OCI-LY7 (cell line): ENCODE measurements at regions not wholly inside any gene's neighbourhood (a gene's known extent, or its start where the extent isn't known, plus 50 kb on each side); places are given as distances from the start of the nearest gene placed in this dataset.
A peak's percentile ranks its signal among the peaks of the same experiment; 100 is the strongest.

ENCODE experiments used
- BruUV-seq: library from RNA; stranded (reverse); fragments of 400-500 nt; replicated peaks from 2 replicates; lab custom pipeline; 2021; lab: Mats Ljungman, UMichigan
- CTCF ChIA-PET: fragments of 300-600 bp; sonication (Branson Sonifier 250); formaldehyde crosslinking; loops from one replicate; lab custom pipeline; 2022; ENCODE audit warnings: antibody characterized with exemption; ENCODE audit not compliant: unreplicated experiment; lab: Charles Lee
- POLR2A ChIA-PET: fragments of 300-600 bp; sonication (Branson Sonifier 250); formaldehyde crosslinking; loops from one replicate; lab custom pipeline; 2022; ENCODE audit warnings: antibody characterized with exemption; lab: Charles Lee
- DNase-seq: peaks from one replicate; pipeline ENCODE4 v3.0.0-alpha.2; 2015; ENCODE audit warnings: low spot score
- H2AFZ ChIP-seq: fragments of 200-600 bp; sonication (generic), shearing (Covaris generic); 2 replicates; pipeline ENCODE4 v1.6.1; 2014; ENCODE audit warnings: mild to moderate bottlenecking, antibody characterized with exemption, low read length, moderate library complexity
- H3K27ac ChIP-seq: fragments of 200-600 bp; sonication (generic); 2 replicates; pipeline ENCODE4 v1.5.1; 2014; ENCODE audit warnings: mixed run types, low read depth, mild to moderate bottlenecking, moderate library complexity, low read length, inconsistent platforms; ENCODE audit not compliant: poor library complexity, severe bottlenecking
- H3K36me3 ChIP-seq: fragments of 200-600 bp; sonication (generic); 2 replicates; pipeline ENCODE4 v1.6.1; 2014; ENCODE audit warnings: mild to moderate bottlenecking, antibody characterized with exemption, low read length, moderate library complexity, mixed read lengths; ENCODE audit not compliant: insufficient read depth
- H3K4me1 ChIP-seq: fragments of 200-600 bp; sonication (generic); 2 replicates; pipeline ENCODE4 v1.5.1; 2014; ENCODE audit warnings: mild to moderate bottlenecking, low read length; ENCODE audit not compliant: insufficient read depth, poor library complexity, severe bottlenecking
- H3K4me2 ChIP-seq: fragments of 200-600 bp; sonication (generic); 2 replicates; pipeline ENCODE4 v1.6.1; 2014; ENCODE audit warnings: mild to moderate bottlenecking, low read length
- H3K4me3 ChIP-seq: fragments of 200-600 bp; sonication (generic); 2 replicates; pipeline ENCODE4 v1.5.1; 2014; ENCODE audit warnings: mild to moderate bottlenecking, low read depth, low read length; ENCODE audit not compliant: poor library complexity, severe bottlenecking
- H3K79me2 ChIP-seq: fragments of 200-600 bp; sonication (generic); 2 replicates; pipeline ENCODE4 v1.6.1; 2016; ENCODE audit warnings: low read depth, mild to moderate bottlenecking, low read length, moderate library complexity, mixed read lengths; ENCODE audit not compliant: insufficient read depth
- H3K9me2 ChIP-seq: fragments of 200-600 bp; sonication (generic); 2 replicates; pipeline ENCODE4 v1.6.1; 2016; ENCODE audit warnings: mild to moderate bottlenecking, low read length, mixed read lengths; ENCODE audit not compliant: insufficient read depth
- H3K9me3 ChIP-seq: fragments of 200-600 bp; sonication (generic); 2 replicates; pipeline ENCODE4 v1.6.1; 2014; ENCODE audit warnings: mild to moderate bottlenecking, mixed run types, low read length, mixed read lengths
- H4K20me1 ChIP-seq: fragments of 200-600 bp; sonication (generic); 2 replicates; pipeline ENCODE4 v1.6.1; 2014; ENCODE audit warnings: mild to moderate bottlenecking, antibody characterized with exemption, low read length, moderate library complexity, mixed read lengths; ENCODE audit not compliant: insufficient read depth
- EZH2phosphoT487 ChIP-seq: fragments of 200-600 bp; sonication (generic); IDR thresholded peaks from 2 replicates; pipeline ENCODE4 v1.6.1; 2018; ENCODE audit warnings: low read depth, borderline replicate concordance, mild to moderate bottlenecking, mixed run types, antibody characterized with exemption, low read length, moderate library complexity, mixed read lengths
- intact Hi-C: fragments of 100-400 bp; cut with micrococcal nuclease; formaldehyde crosslinking; loops from one replicate; pipeline ENCODE4 v1.10.0; 2022; ENCODE audit not compliant: unreplicated experiment
- TF ChIP-seq, protein P1 (sequence below): fragments of 200-600 bp; sonication (generic); conservative IDR thresholded peaks from 2 replicates; pipeline ENCODE4 v1.5.1; 2014; ENCODE audit warnings: mild to moderate bottlenecking, antibody characterized with exemption, low read length, moderate library complexity, mixed read lengths

DNA sequence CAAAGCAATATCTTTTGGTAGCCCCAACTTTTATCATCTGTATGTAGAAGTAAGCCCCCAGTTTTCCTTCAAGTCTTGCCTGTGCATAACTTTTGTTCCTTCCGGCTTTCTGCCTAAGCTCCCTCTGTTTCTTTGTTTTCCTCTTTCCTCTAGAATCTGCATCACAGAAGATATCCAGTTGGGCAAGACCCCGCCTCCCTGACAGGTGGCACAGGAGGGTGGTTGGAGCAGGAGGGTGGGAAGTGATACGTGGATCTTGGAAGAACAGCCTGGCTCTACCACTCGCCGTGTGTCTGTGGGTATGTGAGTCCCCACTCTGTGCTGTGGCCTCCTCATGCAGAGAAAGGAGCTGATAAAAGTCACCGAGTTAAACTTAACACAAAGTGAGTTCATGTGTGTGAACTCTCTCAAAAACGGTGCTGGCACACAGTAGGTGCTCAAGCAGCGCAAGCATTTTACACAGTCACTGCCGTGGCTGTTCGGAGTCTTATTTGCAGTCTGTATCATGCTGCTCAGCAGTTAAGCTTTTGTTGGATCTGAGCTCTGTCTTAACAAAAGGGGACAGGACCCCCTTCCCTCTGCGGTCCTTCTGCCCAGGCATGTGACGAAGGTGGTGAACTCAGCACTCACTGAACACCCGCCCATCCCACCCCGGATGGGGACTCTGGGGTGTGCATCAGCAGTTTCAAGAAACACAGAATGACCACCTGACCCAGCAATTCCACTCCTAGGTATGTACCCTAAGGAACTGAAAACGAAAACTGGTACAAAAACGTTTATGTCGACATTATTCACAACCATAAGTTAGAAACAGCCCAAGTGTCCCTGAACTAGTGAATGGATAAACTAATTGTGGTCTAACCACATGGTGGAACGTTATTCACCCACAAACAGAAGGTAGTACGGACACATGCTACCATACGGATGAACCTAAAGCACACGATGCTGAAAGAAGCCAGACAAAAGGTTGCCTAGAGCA is 249.1 kb downstream of the CTTN start:
- no peak overlapping the region for H3K4me3 ChIP-seq
- TF ChIP-seq EZH2phosphoT487: no peak
- TF ChIP-seq, protein P1, sequence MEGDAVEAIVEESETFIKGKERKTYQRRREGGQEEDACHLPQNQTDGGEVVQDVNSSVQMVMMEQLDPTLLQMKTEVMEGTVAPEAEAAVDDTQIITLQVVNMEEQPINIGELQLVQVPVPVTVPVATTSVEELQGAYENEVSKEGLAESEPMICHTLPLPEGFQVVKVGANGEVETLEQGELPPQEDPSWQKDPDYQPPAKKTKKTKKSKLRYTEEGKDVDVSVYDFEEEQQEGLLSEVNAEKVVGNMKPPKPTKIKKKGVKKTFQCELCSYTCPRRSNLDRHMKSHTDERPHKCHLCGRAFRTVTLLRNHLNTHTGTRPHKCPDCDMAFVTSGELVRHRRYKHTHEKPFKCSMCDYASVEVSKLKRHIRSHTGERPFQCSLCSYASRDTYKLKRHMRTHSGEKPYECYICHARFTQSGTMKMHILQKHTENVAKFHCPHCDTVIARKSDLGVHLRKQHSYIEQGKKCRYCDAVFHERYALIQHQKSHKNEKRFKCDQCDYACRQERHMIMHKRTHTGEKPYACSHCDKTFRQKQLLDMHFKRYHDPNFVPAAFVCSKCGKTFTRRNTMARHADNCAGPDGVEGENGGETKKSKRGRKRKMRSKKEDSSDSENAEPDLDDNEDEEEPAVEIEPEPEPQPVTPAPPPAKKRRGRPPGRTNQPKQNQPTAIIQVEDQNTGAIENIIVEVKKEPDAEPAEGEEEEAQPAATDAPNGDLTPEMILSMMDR: no peak
- H3K4me2 ChIP-seq: no peak overlapping the region
- H4K20me1 ChIP-seq: no peaks in the 10 kb centered on the region
- H3K36me3 ChIP-seq: no peaks in the 10 kb centered on the region
- DNase-seq: no peak
- intact Hi-C loops: no loop called here
- H3K79me2 ChIP-seq: no peaks in the 10 kb centered on the region
- CTCF ChIA-PET: no interaction called here
- H3K4me1 ChIP-seq: peaks cover 6% of the 10 kb centered on the region
- H3K9me3 ChIP-seq: no peaks in the 10 kb centered on the region
- BruUV-seq: no TSS peak
- H3K9me2 ChIP-seq: no peaks in the 10 kb centered on the region
- no peak overlapping the region for H3K27ac ChIP-seq
- POLR2A ChIA-PET: no interaction called here
- no peak overlapping the region for H2AFZ ChIP-seq

GRCh38 chr11:70650075-70650909 is 252.0 kb downstream of the CTTN start:
- Histone ChIP-seq H3K4me2 (no peak overlapping the region), H3K27ac (no peak overlapping the region), H3K4me3 (no peak overlapping the region), H3K9me3 (no peaks in the 10 kb centered on the region), H3K36me3 (no peaks in the 10 kb centered on the region), H2AFZ (no peak overlapping the region), H3K4me1 (no peaks in the 10 kb centered on the region), H4K20me1 (no peaks in the 10 kb centered on the region), H3K79me2 (no peaks in the 10 kb centered on the region), H3K9me2 (no peaks in the 10 kb centered on the region)
- peak; percentile 64 for DNase-seq
- intact Hi-C loops: no loop called here
- ChIA-PET CTCF (no interaction called here), POLR2A (no interaction called here)
- BruUV-seq: no TSS peak
- TF ChIP-seq, protein P1: no peak
- no peak for TF ChIP-seq EZH2phosphoT487
